HAP-1 (cell line): ENCODE measurements at regions not wholly inside any gene's neighbourhood (a gene's known extent, or its start where the extent isn't known, plus 50 kb on each side); places are given as distances from the start of the nearest gene placed in this dataset.
"Not testable (repeated sequence)": the region's sequence is repeated elsewhere in the genome, so short reads cannot be mapped to it uniquely, and the experiment has no call there.

ENCODE experiments used
- DNase-seq, 2 experiments: peaks; one replicate each; pipeline ENCODE4 v3.0.0-alpha.2; 2016 to 2020; ENCODE audit warnings: low spot score in 2 of 2
- H3K27me3 ChIP-seq: fragments of 250-450 bp; sonication (Bioruptor Pico); 2 replicates; pipeline ENCODE4 v1.5.1; 2020; ENCODE audit warnings: low read depth, mild to moderate bottlenecking, moderate library complexity
- H3K36me3 ChIP-seq: fragments of 250-450 bp; sonication (Bioruptor Pico); replicated peaks from 2 replicates; pipeline ENCODE4 v1.5.1; 2020; ENCODE audit warnings: mild to moderate bottlenecking
- H3K4me1 ChIP-seq: fragments of 250-450 bp; sonication (Bioruptor Pico); 2 replicates; pipeline ENCODE4 v1.5.1; 2020; ENCODE audit warnings: mild to moderate bottlenecking
- H3K4me3 ChIP-seq: fragments of 250-450 bp; sonication (Bioruptor Pico); 2 replicates; pipeline ENCODE4 v1.5.1; 2020; ENCODE audit warnings: mild to moderate bottlenecking, moderate library complexity
- H3K9me3 ChIP-seq: fragments of 250-450 bp; sonication (Bioruptor Pico); 2 replicates; pipeline ENCODE4 v1.5.1; 2020; ENCODE audit warnings: mild to moderate bottlenecking, moderate library complexity
- in situ Hi-C: fragments of 300-500 bp; cut with MboI; formaldehyde crosslinking; loops from 3 replicates; pipeline ENCODE4 v1.14.3; 2020; ENCODE audit warnings: low sequenced_read_pairs, inconsistent platforms, mixed read lengths

GRCh38 chr22:18787529-18787928 lies 118.6 kb upstream of the DGCR6 start:
- H3K4me3 ChIP-seq, DNase-seq, in situ Hi-C loops, H3K9me3 ChIP-seq, H3K27me3 ChIP-seq, H3K36me3 ChIP-seq, H3K4me1 ChIP-seq: not testable (repeated sequence)

- H3K4me1 ChIP-seq, H3K36me3 ChIP-seq, H3K27me3 ChIP-seq, H3K4me3 ChIP-seq, H3K9me3 ChIP-seq, DNase-seq, in situ Hi-C loops: not testable (repeated sequence)
These were observed 95.7 kb upstream of the DGCR6 start for GRCh38 chr22:18810379-18810778.

- H3K4me3 ChIP-seq, H3K36me3 ChIP-seq, H3K4me1 ChIP-seq, in situ Hi-C loops, H3K9me3 ChIP-seq, H3K27me3 ChIP-seq: not testable (repeated sequence)
- DNase-seq, result peak in 1 of 2 experiments; percentile 2
These were observed 87.1 kb upstream of the DGCR6 start for GRCh38 chr22:18819064-18819463.
